Astrocyte (in vitro differentiated cells and primary cell): ENCODE measurements at regions not wholly inside any gene's neighbourhood (a gene's known extent, or its start where the extent isn't known, plus 50 kb on each side); places are given as distances from the start of the nearest gene placed in this dataset.

Source experiments
- EZH2 ChIP-seq: IDR thresholded peaks from 2 replicates; pipeline ENCODE4 v1.6.1; 2012; ENCODE audit warnings: mild to moderate bottlenecking, low read length, inconsistent platforms; ENCODE audit not compliant: insufficient read depth
- TF ChIP-seq, protein P1 (sequence below): IDR thresholded peaks from 2 replicates; pipeline ENCODE4 v1.5.1; 2011; ENCODE audit warnings: low read depth, mild to moderate bottlenecking, inconsistent platforms, low read length, moderate library complexity; ENCODE audit not compliant: insufficient read depth

DNA sequence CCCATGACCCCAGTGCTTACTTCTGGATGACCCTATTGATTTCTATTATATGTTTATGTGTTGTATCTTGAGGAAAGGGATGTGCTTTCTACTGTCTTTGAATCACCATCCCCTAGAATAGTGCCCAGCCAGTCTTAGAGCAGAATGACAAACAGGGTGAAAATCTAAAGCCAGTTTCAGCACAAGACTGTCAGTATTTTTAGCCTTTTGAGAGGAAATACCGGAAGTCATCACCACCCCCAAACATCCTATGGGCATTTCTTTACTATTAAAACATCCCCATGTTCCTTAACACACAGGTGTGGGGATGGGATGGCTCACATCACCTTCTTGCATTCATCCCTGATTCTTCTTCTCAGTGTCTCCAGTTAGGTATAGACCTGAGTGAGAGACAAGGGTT lies 52.1 kb upstream of the UBE2L5 start:
- TF ChIP-seq EZH2, result no peak
- TF ChIP-seq, protein P1, sequence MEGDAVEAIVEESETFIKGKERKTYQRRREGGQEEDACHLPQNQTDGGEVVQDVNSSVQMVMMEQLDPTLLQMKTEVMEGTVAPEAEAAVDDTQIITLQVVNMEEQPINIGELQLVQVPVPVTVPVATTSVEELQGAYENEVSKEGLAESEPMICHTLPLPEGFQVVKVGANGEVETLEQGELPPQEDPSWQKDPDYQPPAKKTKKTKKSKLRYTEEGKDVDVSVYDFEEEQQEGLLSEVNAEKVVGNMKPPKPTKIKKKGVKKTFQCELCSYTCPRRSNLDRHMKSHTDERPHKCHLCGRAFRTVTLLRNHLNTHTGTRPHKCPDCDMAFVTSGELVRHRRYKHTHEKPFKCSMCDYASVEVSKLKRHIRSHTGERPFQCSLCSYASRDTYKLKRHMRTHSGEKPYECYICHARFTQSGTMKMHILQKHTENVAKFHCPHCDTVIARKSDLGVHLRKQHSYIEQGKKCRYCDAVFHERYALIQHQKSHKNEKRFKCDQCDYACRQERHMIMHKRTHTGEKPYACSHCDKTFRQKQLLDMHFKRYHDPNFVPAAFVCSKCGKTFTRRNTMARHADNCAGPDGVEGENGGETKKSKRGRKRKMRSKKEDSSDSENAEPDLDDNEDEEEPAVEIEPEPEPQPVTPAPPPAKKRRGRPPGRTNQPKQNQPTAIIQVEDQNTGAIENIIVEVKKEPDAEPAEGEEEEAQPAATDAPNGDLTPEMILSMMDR, result no peak
